Activated T-cell treated with anti-CD3 and anti-CD28 coated beads, Interleukin-2, amount 50 U/mL, for 72 hours (primary cell): ENCODE measurements at regions not wholly inside any gene's neighbourhood (a gene's known extent, or its start where the extent isn't known, plus 50 kb on each side); places are given as distances from the start of the nearest gene placed in this dataset.
A peak's percentile ranks its signal among the peaks of the same experiment; 100 is the strongest.

Source experiments
- ATAC-seq, 2 donors: fragments of 150-1000 bp; cut with Tn5 transposase; replicated peaks in 1 of 2; 2 replicates each; pipeline ENCODE4 v1.10.0; 2021; ENCODE audit warnings: moderate library complexity in 2 of 2, mild to moderate bottlenecking in 1 of 2
- DNase-seq, 2 donors: peaks; one replicate each; pipeline ENCODE4 v3.0.0; 2021 to 2022; ENCODE audit warnings: mixed read lengths in 1 of 2
- H3K27ac Mint-ChIP-seq: one replicate; pipeline ENCODE4 v1.8.0; 2022; ENCODE audit warnings: mild to moderate bottlenecking, moderate library complexity, mixed read lengths
- H3K27me3 Mint-ChIP-seq: one replicate; pipeline ENCODE4 v1.8.0; 2022; ENCODE audit warnings: low read depth, mixed read lengths
- H3K36me3 Mint-ChIP-seq, 2 donors: one replicate each; pipeline ENCODE4 v1.8.0; 2022; ENCODE audit warnings: mixed read lengths in 2 of 2, mild to moderate bottlenecking in 1 of 2; ENCODE audit not compliant: insufficient read depth in 2 of 2
- H3K4me1 Mint-ChIP-seq: one replicate; pipeline ENCODE4 v1.8.0; 2022; ENCODE audit warnings: low read depth, mixed read lengths
- H3K4me3 Mint-ChIP-seq, 2 donors: one replicate each; pipeline ENCODE4 v1.8.0; 2022; ENCODE audit warnings: mild to moderate bottlenecking in 2 of 2, mixed read lengths in 2 of 2, moderate library complexity in 2 of 2
- H3K9me3 Mint-ChIP-seq, 2 donors: one replicate each; pipeline ENCODE4 v1.8.0; 2022; ENCODE audit warnings: mixed read lengths in 2 of 2

GRCh38 chr10:3684891-3685290, 100.1 kb downstream of the KLF6 start:
- peak overlapping the region in 1 of 2 donors; percentile 25 for H3K4me3 Mint-ChIP-seq
- peaks cover 7% of the 10 kb centered on the region for H3K27me3 Mint-ChIP-seq
- no peaks in the 10 kb centered on the region for H3K9me3 Mint-ChIP-seq
- ATAC-seq (peak; percentile 40 to 53), DNase-seq (no peak)
- no peaks in the 10 kb centered on the region for H3K36me3 Mint-ChIP-seq
- peaks cover 26% of the 10 kb centered on the region for H3K4me1 Mint-ChIP-seq
- peak overlapping the region; percentile 81 for H3K27ac Mint-ChIP-seq

- no peak overlapping the region for H3K27ac Mint-ChIP-seq
- DNase-seq, result no peak
- no peaks in the 10 kb centered on the region for H3K9me3 Mint-ChIP-seq
- peaks cover 20% of the 10 kb centered on the region for H3K4me1 Mint-ChIP-seq
- peaks cover 7% of the 10 kb centered on the region for H3K27me3 Mint-ChIP-seq
- no peak overlapping the region for H3K4me3 Mint-ChIP-seq
- H3K36me3 Mint-ChIP-seq, result no peaks in the 10 kb centered on the region
- ATAC-seq, result peak in 1 of 2 donors; percentile 47
Observed at GRCh38 chr10:3683560-3683959, 101.4 kb downstream of the KLF6 start.

GRCh38 chr10:3682745-3683144, 102.3 kb downstream of the KLF6 start:
- H3K27me3 Mint-ChIP-seq, result peaks cover 5% of the 10 kb centered on the region
- H3K36me3 Mint-ChIP-seq, result no peaks in the 10 kb centered on the region
- no peak overlapping the region for H3K4me3 Mint-ChIP-seq
- DNase-seq (no peak), ATAC-seq (no peak)
- no peaks in the 10 kb centered on the region for H3K9me3 Mint-ChIP-seq
- H3K4me1 Mint-ChIP-seq, result peaks cover 20% of the 10 kb centered on the region
- no peak overlapping the region for H3K27ac Mint-ChIP-seq

- DNase-seq, result no peak
- no peaks in the 10 kb centered on the region for H3K36me3 Mint-ChIP-seq
- ATAC-seq, result no peak
- H3K4me1 Mint-ChIP-seq, result peaks cover 20% of the 10 kb centered on the region
- no peaks in the 10 kb centered on the region for H3K9me3 Mint-ChIP-seq
- H3K27me3 Mint-ChIP-seq, result no peaks in the 10 kb centered on the region
- no peak overlapping the region for H3K4me3 Mint-ChIP-seq
- H3K27ac Mint-ChIP-seq, result no peak overlapping the region
Observed at GRCh38 chr10:3681642-3682554, 103.1 kb downstream of the KLF6 start.

DNA sequence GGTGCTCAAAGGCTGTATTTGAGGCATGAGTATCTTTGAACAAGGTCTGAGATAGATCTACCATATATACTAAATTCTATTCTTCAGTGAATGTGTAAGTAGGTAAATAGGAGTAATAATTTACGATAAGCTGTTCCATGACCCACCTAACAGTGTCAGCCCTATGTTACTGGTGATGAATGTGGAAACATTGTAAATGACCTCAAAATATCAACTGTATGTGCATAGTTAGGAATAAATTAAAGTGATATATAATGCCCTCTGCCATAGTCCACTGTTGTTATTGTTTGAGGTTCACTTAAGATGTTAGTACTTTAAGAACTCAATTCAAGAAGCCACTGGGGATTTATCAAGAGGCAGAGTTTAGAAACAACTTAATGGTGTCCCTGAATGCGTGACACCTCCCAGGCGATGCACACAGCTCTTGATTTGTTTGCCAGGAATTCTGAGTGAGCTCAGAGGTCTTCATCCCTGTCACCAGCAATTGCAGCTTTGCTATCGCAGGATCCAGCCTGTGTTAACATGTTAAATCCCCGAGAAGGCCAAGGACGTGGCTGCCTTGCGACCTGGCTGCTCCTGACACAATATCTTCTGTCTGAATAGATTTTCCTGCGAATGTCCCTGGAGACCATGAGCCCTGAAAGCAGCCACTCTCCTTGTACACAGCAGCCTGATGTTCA, 104.9 kb downstream of the KLF6 start:
- H3K27me3 Mint-ChIP-seq, result no peaks in the 10 kb centered on the region
- no peak for DNase-seq
- H3K4me1 Mint-ChIP-seq, result peaks cover 18% of the 10 kb centered on the region
- no peaks in the 10 kb centered on the region for H3K9me3 Mint-ChIP-seq
- no peak overlapping the region for H3K4me3 Mint-ChIP-seq
- no peak overlapping the region for H3K27ac Mint-ChIP-seq
- H3K36me3 Mint-ChIP-seq, result no peaks in the 10 kb centered on the region
- ATAC-seq, result no peak

- Mint-ChIP-seq H3K36me3 (no peaks in the 10 kb centered on the region), H3K9me3 (no peaks in the 10 kb centered on the region), H3K4me3 (no peak overlapping the region), H3K27me3 (no peaks in the 10 kb centered on the region), H3K4me1 (peaks cover 6% of the 10 kb centered on the region), H3K27ac (no peak overlapping the region)
- ATAC-seq, result no peak
- no peak for DNase-seq
Observed at GRCh38 chr10:3678629-3679227, 106.3 kb downstream of the KLF6 start.

GRCh38 chr10:3676564-3676963, 108.4 kb downstream of the KLF6 start:
- DNase-seq, result no peak
- Mint-ChIP-seq H3K36me3 (no peaks in the 10 kb centered on the region), H3K27ac (no peak overlapping the region), H3K9me3 (no peaks in the 10 kb centered on the region), H3K4me3 (no peak overlapping the region), H3K27me3 (no peaks in the 10 kb centered on the region), H3K4me1 (no peaks in the 10 kb centered on the region)
- no peak for ATAC-seq

DNA sequence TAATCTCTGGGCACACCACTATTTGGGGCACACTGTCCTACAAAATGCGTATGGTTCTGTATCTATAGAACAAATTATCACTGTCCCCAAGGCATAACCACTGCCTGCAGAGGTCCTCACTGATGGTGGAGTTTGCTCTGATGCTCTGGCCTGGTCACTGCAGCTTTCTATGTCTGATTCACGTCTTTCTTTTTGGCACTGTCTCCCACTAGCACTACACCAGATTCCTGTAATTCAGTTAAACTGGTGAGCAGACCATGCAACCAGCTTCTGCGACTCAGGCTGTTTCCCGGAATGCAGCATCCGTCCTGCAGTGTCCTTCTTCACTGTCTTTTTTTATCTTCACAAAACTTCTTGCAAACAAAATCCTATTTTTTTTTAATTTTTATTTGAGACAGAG, 112.8 kb downstream of the KLF6 start:
- no peak overlapping the region for H3K4me3 Mint-ChIP-seq

DNA sequence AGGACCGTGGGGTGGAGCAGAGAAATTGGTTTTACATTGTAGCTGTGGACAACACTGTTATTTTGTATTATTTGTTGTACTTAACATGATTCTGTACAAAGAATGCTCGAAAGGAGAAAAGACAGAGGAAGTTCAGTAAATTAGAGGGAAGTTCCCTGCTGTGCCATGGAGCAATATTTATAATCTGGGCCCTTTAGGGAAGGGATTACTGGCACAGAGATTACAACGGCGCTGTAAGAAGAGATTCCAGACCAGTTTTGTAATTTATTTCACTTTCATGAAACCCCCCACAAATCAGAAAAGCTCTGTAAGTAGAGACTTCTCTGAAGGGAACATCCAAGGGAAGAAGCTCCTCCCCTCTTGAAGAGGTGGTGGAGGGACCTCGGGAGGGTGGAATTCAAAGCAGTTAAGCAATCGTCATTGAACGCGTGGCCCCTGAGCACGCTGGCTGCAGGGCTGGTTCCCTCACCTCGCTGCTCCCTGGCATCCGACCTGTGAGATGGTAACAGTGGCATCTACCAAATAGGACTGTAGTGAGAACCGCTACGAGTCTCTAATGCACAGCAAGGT, 113.5 kb downstream of the KLF6 start:
- no peaks in the 10 kb centered on the region for H3K9me3 Mint-ChIP-seq
- peaks cover 39% of the 10 kb centered on the region for H3K4me1 Mint-ChIP-seq
- no peak overlapping the region for H3K27ac Mint-ChIP-seq
- no peak overlapping the region for H3K4me3 Mint-ChIP-seq
- DNase-seq (no peak), ATAC-seq (no peak)
- H3K36me3 Mint-ChIP-seq, result no peaks in the 10 kb centered on the region
- peaks cover 16% of the 10 kb centered on the region for H3K27me3 Mint-ChIP-seq

More for the DNA sequence above, 112.8 kb downstream of the KLF6 start:
- H3K36me3 Mint-ChIP-seq, result no peaks in the 10 kb centered on the region
- no peak for DNase-seq
- H3K27ac Mint-ChIP-seq, result no peak overlapping the region
- no peak for ATAC-seq
- peaks cover 31% of the 10 kb centered on the region for H3K4me1 Mint-ChIP-seq
- H3K27me3 Mint-ChIP-seq, result peaks cover 16% of the 10 kb centered on the region
- H3K9me3 Mint-ChIP-seq, result no peaks in the 10 kb centered on the region

DNA sequence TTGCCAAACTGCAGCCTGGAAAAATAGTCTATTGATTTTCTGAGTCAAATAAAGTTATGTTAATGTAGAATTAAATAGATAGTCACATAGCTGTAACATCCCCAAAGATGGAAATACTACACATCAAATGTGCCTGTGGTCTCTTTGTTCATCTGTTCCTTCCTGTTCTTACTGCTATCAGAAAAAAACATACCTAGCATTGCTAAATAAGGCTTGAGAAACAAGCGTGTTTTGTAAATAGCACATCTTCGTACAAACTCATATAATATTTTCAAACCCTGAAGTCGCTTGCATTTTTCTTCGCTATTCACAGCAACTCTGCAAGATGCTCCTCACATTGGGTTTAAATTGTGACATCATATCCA, 116.1 kb downstream of the KLF6 start:
- peak; percentile 66 to 78 for ATAC-seq
- H3K36me3 Mint-ChIP-seq, result no peaks in the 10 kb centered on the region
- peak overlapping the region; percentile 80 for H3K27ac Mint-ChIP-seq
- no peaks in the 10 kb centered on the region for H3K9me3 Mint-ChIP-seq
- no peak for DNase-seq
- H3K4me3 Mint-ChIP-seq, result peak overlapping the region; percentile 85 to 92
- H3K27me3 Mint-ChIP-seq, result peaks cover 16% of the 10 kb centered on the region
- H3K4me1 Mint-ChIP-seq, result peaks cover 43% of the 10 kb centered on the region

DNA sequence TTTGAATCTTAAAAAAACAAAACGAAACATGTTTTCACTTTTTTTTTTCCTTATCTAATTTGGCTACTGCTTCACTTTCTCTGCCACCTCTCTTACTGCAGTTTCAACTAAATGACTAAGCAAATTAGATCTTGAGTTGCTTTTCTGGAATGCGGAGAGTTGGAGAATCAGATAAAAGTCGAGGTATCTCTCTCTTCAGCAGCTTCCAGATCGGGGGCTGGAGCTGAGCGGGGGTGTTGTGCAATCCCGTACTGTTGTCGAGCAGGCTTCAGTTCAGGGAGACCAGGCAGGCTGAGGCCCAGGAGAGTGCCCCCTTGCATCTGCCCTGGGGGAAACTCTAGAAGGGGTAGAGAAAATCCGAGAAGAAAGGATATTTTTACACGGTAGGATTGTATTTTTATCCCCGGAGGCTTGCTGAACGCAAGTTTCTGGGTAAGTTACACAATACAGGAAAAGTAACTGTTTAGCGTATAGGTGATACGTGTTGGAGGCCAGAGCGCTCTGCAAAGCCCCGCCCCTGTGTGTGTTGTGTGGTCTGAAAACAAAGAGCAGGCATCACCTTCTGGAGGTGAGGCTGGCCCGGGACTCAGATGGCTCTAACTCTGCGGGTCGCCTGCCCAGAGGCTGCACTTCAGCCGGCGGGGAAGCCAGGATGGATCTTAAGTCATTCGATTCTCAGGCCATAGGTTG, 116.6 kb downstream of the KLF6 start:
- peak; percentile 85 to 91 for ATAC-seq
- H3K4me3 Mint-ChIP-seq, result peak overlapping the region; percentile 85 to 92
- peak overlapping the region; percentile 80 for H3K27ac Mint-ChIP-seq
- H3K9me3 Mint-ChIP-seq, result no peaks in the 10 kb centered on the region
- H3K4me1 Mint-ChIP-seq, result peaks cover 43% of the 10 kb centered on the region
- no peaks in the 10 kb centered on the region for H3K36me3 Mint-ChIP-seq
- DNase-seq, result peak; percentile 49 to 63
- H3K27me3 Mint-ChIP-seq, result peaks cover 16% of the 10 kb centered on the region

- Mint-ChIP-seq H3K36me3 (no peaks in the 10 kb centered on the region), H3K4me1 (peaks cover 43% of the 10 kb centered on the region), H3K9me3 (no peaks in the 10 kb centered on the region), H3K27ac (no peak overlapping the region), H3K27me3 (peaks cover 22% of the 10 kb centered on the region), H3K4me3 (peak overlapping the region; percentile 56 to 75)
- DNase-seq (peak; percentile 34 to 37), ATAC-seq (peak; percentile 54 to 59)
Observed at GRCh38 chr10:3666525-3667302, 118.3 kb downstream of the KLF6 start.
